GM12865 (cell line): ENCODE measurements at regions not wholly inside any gene's neighbourhood (a gene's known extent, or its start where the extent isn't known, plus 50 kb on each side); places are given as distances from the start of the nearest gene placed in this dataset.

Experiments
- DNase-seq: peaks from one replicate; pipeline ENCODE4 v3.0.0; 2010; ENCODE audit warnings: low read depth
- H3K4me3 ChIP-seq: 2 replicates; pipeline ENCODE4 v1.5.1; 2011; ENCODE audit warnings: mild to moderate bottlenecking, low read depth, low read length, control low read depth
- TF ChIP-seq, protein P1 (sequence below): IDR thresholded peaks from 2 replicates; pipeline ENCODE4 v1.5.1; 2011; ENCODE audit warnings: low read length, control low read depth, low read depth, inconsistent platforms; ENCODE audit not compliant: insufficient read depth; ENCODE audit errors: missing control alignments

- no peak for DNase-seq
- TF ChIP-seq, protein P1, sequence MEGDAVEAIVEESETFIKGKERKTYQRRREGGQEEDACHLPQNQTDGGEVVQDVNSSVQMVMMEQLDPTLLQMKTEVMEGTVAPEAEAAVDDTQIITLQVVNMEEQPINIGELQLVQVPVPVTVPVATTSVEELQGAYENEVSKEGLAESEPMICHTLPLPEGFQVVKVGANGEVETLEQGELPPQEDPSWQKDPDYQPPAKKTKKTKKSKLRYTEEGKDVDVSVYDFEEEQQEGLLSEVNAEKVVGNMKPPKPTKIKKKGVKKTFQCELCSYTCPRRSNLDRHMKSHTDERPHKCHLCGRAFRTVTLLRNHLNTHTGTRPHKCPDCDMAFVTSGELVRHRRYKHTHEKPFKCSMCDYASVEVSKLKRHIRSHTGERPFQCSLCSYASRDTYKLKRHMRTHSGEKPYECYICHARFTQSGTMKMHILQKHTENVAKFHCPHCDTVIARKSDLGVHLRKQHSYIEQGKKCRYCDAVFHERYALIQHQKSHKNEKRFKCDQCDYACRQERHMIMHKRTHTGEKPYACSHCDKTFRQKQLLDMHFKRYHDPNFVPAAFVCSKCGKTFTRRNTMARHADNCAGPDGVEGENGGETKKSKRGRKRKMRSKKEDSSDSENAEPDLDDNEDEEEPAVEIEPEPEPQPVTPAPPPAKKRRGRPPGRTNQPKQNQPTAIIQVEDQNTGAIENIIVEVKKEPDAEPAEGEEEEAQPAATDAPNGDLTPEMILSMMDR: no peak
- no peak overlapping the region for H3K4me3 ChIP-seq
These were observed 918.0 kb downstream of the LTN1 start for GRCh38 chr21:28074676-28075075.

DNA sequence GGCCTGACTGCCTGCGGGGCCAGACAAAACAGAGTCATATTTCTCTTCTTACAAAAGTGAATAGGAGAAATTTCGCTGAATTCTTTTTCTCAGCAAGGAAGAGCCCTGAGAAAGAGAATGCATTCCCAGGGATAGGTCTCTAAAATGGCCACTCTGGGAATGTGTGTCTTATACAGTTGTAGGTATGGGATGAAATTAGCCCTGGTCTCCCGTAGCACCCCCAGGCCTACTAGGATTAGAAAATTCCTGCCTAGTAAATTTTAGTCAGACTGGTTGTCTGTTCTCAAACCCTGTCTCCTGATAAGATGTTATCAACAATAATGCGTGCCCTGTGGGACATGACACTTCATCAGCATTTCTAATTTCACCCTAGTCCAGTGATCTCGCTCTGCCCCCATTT is 920.1 kb downstream of the LTN1 start:
- H3K4me3 ChIP-seq: no peak overlapping the region
- TF ChIP-seq, protein P1: no peak
- no peak for DNase-seq

DNA sequence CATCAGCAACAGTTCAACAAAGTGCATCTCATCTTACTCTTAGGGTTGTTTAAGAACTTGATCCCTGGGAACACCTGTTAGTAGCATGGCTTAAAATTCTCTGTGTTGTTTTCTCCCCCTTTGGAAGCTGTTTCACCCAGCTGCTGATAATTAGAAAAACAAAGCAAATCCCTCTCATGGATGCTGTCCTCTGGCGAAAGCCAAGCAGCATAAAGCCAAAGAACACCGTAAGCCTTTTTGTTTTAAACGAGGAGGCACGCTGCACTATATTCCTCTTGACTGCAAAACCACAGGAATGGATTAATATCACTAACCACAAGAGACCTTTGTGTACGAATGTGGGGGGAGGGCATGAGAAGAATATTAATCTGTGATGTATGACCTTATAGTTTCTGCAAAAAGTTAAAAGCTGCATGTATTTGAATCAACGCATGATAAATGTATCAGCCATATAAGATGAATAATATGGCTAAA is 923.2 kb downstream of the LTN1 start:
- no peak overlapping the region for H3K4me3 ChIP-seq
- TF ChIP-seq, protein P1: no peak
- DNase-seq: no peak

DNA sequence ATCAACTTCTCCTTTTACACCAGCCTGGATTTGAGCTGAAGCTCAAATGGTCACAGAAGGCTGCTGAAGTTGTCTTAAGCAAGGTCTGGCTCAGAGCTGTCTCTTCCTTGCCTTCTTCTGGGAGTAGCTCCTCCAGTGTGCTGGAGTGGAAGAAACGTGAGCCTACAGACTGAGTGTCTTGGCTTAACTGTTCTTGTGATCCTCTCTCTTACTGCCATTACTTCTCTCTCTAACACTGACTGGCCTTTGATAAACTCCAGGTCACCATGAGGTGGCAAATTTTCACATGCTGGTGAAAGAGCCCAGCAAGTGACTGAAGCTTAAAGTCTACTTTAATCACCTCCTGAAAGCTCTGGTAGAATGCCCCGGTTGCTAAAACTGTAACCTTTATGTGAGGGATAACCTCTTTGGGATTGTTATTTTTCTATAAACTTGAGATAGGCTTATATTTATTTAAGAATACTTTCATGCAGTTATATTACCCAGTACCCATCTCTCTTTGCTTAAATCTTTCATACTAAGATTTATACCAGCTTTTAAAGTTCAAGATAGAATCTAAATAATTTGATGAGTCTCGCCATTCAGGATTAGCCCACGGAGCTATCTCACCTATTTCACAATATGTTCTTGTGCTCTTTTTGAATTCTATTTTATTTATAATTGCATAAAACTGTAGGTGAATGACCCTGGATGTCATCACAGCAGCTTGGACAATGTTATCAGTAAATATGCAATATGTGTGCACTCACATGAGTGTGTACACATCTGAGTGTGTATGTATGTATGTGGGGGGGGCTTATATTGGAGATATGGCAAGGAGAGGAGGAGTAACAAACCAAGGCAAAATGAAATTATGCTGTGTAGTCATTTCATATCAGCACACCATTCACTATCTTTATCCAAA is 924.0 kb downstream of the LTN1 start:
- no peak for DNase-seq

GRCh38 chr21:28066596-28067387 is 925.9 kb downstream of the LTN1 start:
- TF ChIP-seq, protein P1: no peak
- no peak for DNase-seq

More for the DNA sequence above, 924.0 kb downstream of the LTN1 start:
- H3K4me3 ChIP-seq: no peak overlapping the region
- TF ChIP-seq, protein P1: no peak

DNA sequence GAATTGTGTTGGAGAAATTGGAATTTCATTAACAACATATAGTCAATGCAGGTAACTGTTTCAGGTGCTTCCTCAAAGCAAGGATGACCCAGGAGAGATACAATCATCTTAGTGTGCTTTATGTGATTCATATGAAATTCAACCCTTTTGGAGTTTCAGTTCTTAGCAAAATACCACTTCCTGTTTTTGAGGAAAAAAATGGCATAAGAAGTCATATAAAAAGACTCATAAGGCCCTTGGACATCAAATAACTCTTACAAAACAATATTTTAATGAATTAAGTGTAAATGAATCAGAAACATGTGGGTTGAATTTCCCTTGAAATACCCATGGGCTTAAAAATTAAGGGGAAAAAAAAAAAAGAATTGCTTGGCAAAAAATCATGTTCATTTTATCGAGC is 926.6 kb downstream of the LTN1 start:
- no peak overlapping the region for H3K4me3 ChIP-seq
- DNase-seq: no peak
- TF ChIP-seq, protein P1: no peak

More at GRCh38 chr21:28066596-28067387, 925.9 kb downstream of the LTN1 start:
- H3K4me3 ChIP-seq: no peak overlapping the region
